Thoracic aorta (tissue), 2 donors: ENCODE measurements at regions not wholly inside any gene's neighbourhood (a gene's known extent, or its start where the extent isn't known, plus 50 kb on each side); places are given as distances from the start of the nearest gene placed in this dataset.
"Not testable (repeated sequence)": the region's sequence is repeated elsewhere in the genome, so short reads cannot be mapped to it uniquely, and the experiment has no call there.

ENCODE experiments used
- ATAC-seq: fragments of 150-250 bp; one replicate; pipeline ENCODE4 v1.8.0; 2017; ENCODE audit warnings: low read depth; ENCODE audit not compliant: insufficient number of reproducible peaks, low FRiP score
- DNase-seq: peaks from one replicate; pipeline ENCODE4 v3.0.0-alpha.2; 2020; ENCODE audit warnings: low spot score
- H3K27ac ChIP-seq, 2 donors: fragments of 200-600 bp; sonication (generic); 1 replicate in 1 of 2; 2 replicates in 1 of 2; pipeline ENCODE4 v1.5.1; 2016; ENCODE audit warnings: mild to moderate bottlenecking in 2 of 2, moderate library complexity in 2 of 2
- H3K27me3 ChIP-seq: fragments of 200-600 bp; sonication (generic); replicated peaks from 2 replicates; pipeline ENCODE4 v1.6.0; 2016; ENCODE audit warnings: mild to moderate bottlenecking; ENCODE audit not compliant: insufficient read depth
- H3K36me3 ChIP-seq: fragments of 200-600 bp; sonication (generic); one replicate; pipeline ENCODE4 v1.5.1; 2016
- H3K4me1 ChIP-seq, 2 donors: fragments of 200-600 bp; sonication (generic); 1 replicate in 1 of 2; 2 replicates in 1 of 2; pipeline versions ENCODE4 v1.5.1 to v1.6.0; 2016; ENCODE audit warnings: low read depth in 2 of 2, mild to moderate bottlenecking in 1 of 2; ENCODE audit not compliant: control insufficient read depth in 1 of 2
- H3K4me3 ChIP-seq: fragments of 200-600 bp; sonication (generic); 2 replicates; pipeline ENCODE4 v1.5.1; 2016; ENCODE audit warnings: mild to moderate bottlenecking
- H3K9me3 ChIP-seq: fragments of 200-600 bp; sonication (generic); 2 replicates; pipeline ENCODE4 v1.5.1; 2016
- TF ChIP-seq, protein P1 (sequence below): fragments of 200-600 bp; sonication (generic); IDR thresholded peaks from one replicate; pipeline ENCODE4 v1.5.1; 2019; ENCODE audit warnings: antibody characterized with exemption

- no peaks in the 10 kb centered on the region for H3K9me3 ChIP-seq
- DNase-seq: no peak
- no peak overlapping the region for H3K4me3 ChIP-seq
- H3K36me3 ChIP-seq: no peaks in the 10 kb centered on the region
- no peak for ATAC-seq
- H3K27ac ChIP-seq: no peak overlapping the region
- no peaks in the 10 kb centered on the region for H3K4me1 ChIP-seq
- H3K27me3 ChIP-seq: no peaks in the 10 kb centered on the region
- TF ChIP-seq, protein P1, sequence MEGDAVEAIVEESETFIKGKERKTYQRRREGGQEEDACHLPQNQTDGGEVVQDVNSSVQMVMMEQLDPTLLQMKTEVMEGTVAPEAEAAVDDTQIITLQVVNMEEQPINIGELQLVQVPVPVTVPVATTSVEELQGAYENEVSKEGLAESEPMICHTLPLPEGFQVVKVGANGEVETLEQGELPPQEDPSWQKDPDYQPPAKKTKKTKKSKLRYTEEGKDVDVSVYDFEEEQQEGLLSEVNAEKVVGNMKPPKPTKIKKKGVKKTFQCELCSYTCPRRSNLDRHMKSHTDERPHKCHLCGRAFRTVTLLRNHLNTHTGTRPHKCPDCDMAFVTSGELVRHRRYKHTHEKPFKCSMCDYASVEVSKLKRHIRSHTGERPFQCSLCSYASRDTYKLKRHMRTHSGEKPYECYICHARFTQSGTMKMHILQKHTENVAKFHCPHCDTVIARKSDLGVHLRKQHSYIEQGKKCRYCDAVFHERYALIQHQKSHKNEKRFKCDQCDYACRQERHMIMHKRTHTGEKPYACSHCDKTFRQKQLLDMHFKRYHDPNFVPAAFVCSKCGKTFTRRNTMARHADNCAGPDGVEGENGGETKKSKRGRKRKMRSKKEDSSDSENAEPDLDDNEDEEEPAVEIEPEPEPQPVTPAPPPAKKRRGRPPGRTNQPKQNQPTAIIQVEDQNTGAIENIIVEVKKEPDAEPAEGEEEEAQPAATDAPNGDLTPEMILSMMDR: no peak
Observed at GRCh38 chrX:150211988-150212387, 151.1 kb upstream of the MAMLD1 start.

DNA sequence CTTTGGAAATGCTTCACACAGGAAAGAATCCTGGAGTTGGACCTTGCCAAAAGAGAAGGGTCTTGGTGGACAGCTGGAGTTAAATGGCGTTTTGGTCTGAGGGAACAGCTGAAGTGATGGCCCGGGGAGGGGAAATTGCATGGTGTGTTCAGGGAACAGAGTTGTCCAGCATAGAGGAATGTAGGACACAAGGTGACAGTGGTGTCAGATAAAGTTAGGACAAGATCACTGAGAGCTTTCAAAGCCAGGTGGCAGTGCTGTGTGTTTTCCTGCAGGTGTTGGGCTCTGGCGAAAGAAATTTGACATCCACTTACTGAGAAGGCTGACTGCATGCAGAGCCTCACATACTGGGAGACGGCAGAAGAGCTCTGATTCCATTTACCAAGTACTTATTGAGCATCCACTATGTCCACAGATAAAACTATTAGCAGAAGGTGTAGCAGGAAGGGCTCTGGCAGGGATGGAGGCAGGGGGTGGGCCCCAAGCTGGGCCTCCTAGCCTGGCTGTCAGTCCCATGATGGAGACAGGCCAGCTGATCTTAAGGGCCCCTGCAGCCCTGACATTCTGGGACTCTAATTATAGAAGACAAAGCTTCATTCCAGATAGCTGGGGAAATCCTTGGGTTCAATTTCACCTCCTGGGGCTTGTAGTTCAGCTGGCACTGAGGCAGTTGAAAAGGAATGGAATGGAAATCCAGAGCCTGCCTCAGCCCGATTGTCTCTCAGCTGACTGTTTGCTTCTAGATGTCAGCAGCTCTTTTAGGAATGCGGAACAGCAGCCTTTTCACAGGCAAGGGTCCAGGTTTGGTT, 150.2 kb upstream of the MAMLD1 start:
- Histone ChIP-seq H3K4me3 (no peak overlapping the region), H3K27me3 (no peaks in the 10 kb centered on the region), H3K9me3 (no peaks in the 10 kb centered on the region), H3K27ac (no peak overlapping the region), H3K36me3 (no peaks in the 10 kb centered on the region), H3K4me1 (no peaks in the 10 kb centered on the region)
- no peak for ATAC-seq
- no peak for DNase-seq
- TF ChIP-seq, protein P1: no peak

DNA sequence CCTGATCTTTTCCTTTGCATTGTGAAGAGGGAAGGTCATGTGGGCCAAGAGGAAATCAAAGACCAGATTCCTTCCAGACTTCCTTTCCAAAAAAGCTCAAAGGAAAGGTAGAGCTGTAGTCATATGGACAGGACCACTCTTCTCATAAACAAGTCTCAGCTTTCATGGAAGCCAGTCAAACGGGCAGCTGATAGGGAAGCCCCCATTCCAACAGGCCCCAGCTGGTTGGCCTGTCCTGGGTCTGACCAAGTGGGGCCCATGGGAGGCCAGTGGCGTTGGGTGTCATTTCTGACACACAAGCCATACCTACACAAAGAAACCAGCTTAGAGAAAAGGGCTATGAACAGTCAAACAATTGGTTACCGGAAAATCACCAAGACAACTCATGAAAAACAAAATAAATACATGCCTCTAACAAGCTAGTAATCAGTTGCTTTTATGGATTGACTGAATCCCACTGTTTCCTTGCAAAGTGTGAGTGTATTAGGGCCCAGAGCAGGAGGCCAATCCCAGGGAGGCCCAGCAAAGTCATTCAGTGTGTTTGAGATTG, 149.6 kb upstream of the MAMLD1 start:
- no peaks in the 10 kb centered on the region for H3K36me3 ChIP-seq
- H3K27me3 ChIP-seq: no peaks in the 10 kb centered on the region
- no peaks in the 10 kb centered on the region for H3K9me3 ChIP-seq
- no peaks in the 10 kb centered on the region for H3K4me1 ChIP-seq
- H3K4me3 ChIP-seq: no peak overlapping the region
- ATAC-seq (no peak), DNase-seq (no peak)
- no peak overlapping the region for H3K27ac ChIP-seq
- TF ChIP-seq, protein P1: no peak

GRCh38 chrX:150216000-150216399, 147.1 kb upstream of the MAMLD1 start:
- H3K9me3 ChIP-seq, H3K27me3 ChIP-seq, ATAC-seq, H3K4me3 ChIP-seq, H3K4me1 ChIP-seq, DNase-seq, H3K36me3 ChIP-seq, H3K27ac ChIP-seq: not testable (repeated sequence)

- Histone ChIP-seq H3K9me3 (no peaks in the 10 kb centered on the region), H3K4me1 (no peaks in the 10 kb centered on the region), H3K4me3 (no peak overlapping the region), H3K36me3 (no peaks in the 10 kb centered on the region), H3K27ac (no peak overlapping the region), H3K27me3 (no peaks in the 10 kb centered on the region)
- ATAC-seq: no peak
- DNase-seq: no peak
- TF ChIP-seq, protein P1: no peak
Observed at GRCh38 chrX:150216716-150217115, 146.4 kb upstream of the MAMLD1 start.
